NCI-H2107 (cell line): ENCODE measurements at regions not wholly inside any gene's neighbourhood (a gene's known extent, or its start where the extent isn't known, plus 50 kb on each side); places are given as distances from the start of the nearest gene placed in this dataset.
"Not testable (repeated sequence)": the region's sequence is repeated elsewhere in the genome, so short reads cannot be mapped to it uniquely, and the experiment has no call there.

ENCODE experiments used
- DNase-seq: peaks from one replicate; lab custom pipeline; 2025; lab: John Stamatoyannopoulos, UW

GRCh38 chr11:116666673-116667249 is 106.0 kb downstream of the BUD13 start:
- not testable (repeated sequence) for DNase-seq

DNA sequence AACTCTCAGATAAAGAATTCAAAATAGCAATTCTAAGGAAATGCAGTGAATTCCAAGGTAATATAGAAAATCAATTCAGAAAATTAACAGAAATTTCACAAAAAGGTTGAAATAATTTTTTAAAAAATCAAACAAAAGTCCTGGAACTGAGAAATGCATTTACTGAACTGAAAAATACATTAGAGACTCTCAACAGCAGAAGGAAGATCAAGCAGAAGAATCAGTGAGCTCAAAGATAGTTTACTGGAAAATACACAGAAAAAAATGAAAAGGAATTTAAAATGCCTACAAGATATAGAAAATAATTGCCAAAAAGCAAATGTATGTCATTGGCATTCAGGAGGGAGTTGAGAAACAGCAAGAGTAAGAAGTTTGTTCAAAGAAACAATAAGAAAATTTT is 107.3 kb downstream of the BUD13 start:
- DNase-seq, result no peak

GRCh38 chr11:116661056-116661455 is 111.7 kb downstream of the BUD13 start:
- no peak for DNase-seq

DNA sequence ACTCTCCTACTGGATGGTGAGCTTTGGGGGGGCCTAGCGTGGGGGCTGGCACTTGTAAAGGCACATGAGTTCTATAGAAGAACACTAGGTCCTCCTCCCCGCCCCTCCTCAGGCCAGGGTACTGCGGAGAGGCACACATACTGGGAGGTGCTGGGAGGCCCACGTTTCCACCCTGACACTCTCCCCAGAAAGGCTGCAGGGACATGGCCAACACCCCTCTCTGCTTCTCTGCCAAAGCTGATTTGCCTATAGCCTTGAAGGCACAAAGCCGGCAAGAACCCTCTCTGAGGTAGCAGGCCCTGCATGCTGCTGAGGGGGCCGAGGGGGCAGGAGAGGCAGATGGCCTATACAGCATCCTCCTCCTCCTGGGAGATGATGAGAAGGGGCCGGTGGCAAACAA is 112.8 kb downstream of the BUD13 start:
- DNase-seq, result no peak

DNA sequence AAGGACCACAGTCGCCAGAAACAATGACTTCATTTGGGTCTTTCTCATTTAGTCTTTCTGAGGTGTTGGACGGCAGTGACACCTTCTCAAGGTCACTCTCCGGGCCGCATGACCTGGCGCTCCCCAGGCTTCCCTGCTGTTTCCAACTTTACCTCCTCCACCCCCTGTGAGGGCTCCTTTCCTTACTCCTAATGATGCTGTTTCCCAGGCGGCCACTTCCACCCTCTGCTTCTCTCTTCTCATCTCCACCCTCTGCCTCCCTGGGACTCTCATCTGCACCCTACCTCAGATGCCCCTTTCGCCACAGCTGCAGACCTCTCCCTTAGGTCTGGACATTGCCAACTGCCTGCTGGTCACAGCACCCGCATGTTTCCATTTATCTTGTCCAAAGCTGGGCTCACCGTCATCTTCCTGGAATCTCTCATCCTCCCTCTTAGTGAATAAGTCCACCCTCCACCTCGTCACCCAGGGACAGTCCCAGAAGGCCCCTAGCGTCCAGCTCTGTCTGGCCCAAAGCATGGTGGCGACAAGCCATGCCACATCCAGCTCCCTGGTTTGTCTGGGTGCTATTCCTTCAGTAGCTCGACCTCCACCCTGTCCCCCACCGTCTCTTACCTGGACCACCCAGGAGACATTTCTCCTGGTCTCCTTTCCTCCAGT is 113.8 kb downstream of the BUD13 start:
- no peak for DNase-seq

DNA sequence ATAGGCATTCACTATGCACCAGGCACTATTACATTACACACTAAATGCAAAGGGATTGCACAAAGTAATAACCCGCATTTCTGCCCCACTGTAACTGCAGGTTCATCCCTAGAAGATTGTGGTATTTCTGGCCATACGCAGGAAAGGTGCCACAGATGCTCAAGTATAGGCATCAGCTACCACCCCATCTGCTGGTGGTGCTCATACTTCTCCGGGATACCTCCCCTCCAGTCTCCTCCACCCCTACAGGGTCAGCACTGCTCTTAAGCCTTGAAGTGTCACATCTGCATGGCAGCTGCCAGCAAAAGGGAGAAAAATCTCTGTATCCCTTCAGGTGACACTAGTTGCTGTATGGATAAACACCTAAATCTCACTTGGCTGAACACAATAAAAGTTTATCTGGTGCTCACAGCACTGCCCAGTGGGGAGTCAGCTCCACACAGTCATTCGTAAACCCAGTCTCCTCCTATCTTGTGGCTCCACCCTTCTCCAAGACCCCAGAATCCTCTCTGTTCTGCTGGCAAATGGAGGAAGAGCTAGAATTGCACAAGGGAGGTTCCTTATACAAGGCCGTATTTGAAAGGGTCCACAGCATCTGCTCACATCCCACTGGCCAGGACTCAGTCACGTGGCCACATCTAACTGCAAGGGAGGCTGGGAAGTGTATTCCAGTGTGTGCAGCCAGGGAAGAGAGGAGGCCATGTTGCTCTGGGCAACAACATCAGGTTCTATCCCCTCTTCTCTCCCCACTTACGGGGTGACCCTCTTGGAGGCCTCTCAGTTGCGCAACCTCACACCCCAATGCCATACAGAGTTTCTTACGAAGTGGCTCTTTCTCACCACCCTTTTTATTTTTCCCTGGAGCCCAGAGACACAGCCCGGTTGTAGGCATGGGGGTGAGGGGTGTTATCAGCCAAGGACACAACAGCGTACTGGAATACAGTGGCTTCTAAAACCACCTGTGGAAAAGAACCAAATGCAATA is 114.7 kb downstream of the BUD13 start:
- no peak for DNase-seq

DNA sequence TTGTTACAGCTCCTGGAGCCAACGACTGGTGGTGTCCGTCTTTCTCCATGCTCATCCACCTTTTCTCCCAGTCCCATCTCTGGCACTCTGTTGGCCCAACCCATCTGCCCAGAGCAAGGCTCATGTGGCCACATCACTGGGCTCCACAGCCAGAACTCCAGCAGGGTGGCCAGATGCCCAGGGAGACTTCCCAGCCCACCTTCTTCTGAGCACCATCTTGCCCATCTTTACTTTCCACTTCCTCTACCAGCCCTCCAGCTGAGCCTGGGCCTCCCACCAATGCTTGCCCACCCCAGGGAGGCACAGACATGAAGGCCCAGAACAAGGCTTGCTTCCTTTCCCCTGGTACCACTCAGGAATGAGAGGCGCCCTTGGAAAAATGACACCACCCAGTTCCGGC is 116.8 kb downstream of the BUD13 start:
- DNase-seq, result no peak

- DNase-seq, result no peak
These were observed 118.3 kb downstream of the BUD13 start for GRCh38 chr11:116654526-116654925.

DNA sequence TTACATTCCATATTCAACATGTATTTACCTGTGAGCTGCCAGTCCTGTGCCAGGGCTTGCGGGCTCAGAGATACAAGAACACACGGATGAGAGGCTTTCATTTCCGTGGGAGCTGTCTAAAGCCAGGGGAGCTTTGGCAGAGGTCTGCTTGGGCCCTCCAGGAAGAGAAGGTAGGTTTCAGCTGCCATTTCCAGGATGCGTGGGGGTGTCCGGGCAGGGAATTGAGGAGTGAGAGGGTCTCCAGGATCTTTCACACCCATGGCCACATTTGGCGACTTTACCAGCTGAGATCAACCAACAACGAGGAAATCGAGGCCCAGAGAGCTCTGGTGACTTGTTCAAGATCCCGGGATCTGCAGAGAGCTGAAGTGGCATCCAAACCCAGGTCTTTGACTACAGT is 119.6 kb downstream of the BUD13 start:
- no peak for DNase-seq

DNA sequence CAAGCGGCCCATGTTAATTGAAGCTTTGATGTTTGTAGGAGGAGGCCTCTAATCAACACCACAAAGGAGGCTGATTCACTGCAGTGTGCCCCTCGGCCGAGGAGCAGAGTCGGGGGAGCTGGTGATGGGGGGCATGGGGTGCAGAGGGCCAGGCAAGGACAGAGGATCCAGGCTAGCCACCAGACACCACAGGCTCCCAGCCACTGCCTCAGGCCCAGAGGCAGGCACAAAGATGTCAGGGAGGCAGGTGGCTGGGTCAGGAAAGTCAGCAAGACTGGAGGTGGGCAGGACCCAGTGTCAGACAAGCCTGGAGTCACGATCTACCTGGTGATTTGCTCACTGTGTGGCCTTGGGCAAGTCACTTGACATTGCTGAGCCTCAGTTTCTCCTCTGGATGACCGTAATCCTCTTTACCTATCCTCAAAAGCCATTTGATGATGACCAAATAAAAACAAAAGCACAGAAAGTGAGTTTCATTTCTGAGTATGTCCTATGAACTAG is 121.0 kb downstream of the BUD13 start:
- DNase-seq, result no peak

- DNase-seq, result no peak
These were observed 121.6 kb downstream of the BUD13 start for GRCh38 chr11:116651098-116651736.

- no peak for DNase-seq
These were observed 122.7 kb downstream of the BUD13 start for GRCh38 chr11:116650052-116650451.

GRCh38 chr11:116649268-116649667 is 123.5 kb downstream of the BUD13 start:
- no peak for DNase-seq

DNA sequence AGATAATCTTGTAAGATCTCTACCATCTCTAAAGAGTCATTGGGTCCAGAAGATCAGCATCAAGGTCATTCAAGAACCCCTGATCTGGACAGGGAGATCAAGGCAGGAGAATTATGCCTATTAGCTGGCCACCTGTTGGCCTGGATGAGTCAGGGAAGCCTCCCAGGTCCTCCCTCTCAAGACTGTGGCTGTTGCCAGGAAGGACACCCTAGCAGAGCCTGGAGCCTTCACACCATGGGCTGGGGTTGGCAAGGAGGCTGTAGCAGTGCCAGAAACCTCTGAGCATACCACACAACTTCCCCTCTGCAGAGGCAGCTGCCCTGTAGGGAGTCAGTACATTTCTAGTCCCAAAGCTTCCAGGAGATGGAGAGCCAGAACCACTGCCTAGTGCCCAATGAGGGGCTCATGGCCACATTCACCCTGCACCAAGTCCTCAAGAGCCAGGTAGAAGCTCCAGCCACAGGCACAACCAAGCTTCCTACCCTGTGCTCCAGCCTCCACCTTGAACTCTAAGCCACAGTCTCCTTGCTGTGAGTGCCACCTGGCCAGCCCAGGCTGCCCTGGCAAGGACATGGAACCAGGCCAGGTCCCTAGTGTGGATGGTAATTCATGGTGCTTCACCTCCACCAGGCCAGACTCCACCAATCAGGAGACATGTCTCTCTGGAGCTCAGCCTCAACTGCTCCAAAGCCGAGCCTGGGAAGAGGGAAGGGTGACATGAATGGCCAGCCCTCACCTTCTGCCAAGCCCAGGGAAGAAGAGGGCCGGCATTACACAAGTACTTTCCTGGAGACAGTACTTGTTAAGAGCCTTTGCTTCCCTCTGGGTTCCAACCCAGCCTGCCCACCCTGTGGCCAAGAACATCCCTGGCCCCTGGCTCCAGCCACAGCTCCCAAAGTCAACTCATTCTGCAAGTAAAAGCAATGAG is 124.3 kb downstream of the BUD13 start:
- DNase-seq, result no peak

DNA sequence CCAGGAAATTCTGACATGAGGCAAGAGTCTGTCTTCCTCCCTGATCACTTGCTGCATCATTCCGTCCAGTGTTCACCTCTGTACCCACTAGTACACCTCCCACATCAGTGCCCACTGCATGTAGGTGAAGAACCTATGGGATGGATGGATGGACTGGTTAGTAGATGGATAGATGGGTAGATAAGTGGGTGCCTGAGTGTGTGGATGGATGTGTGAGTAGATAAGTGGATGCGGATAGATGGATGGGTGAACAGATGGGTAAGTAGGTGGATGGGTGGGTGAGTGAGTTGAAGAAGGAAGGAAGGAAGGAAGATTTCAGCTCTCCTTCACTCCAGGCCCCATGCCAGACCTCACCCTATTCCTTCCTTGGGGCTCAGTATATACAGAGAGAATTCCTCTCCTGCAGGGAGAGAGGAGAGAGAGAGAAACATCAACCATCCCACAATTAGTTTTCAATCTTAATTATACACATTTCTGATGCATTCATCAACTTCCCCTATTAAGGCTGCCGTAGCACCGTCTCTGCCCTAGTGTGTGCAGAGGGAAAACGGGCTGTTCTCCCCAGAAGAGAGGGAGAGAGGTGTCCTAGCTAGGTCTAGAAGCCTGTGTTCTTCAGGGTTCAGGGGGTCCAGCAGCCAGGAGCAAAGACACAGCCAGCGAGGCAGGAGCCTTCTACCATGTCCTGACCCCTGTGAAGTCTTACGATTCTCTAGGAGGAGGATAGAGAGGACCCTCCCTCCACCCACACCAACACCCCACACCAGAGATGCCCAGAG is 125.3 kb downstream of the BUD13 start:
- no peak for DNase-seq

GRCh38 chr11:116646191-116646590 is 126.6 kb downstream of the BUD13 start:
- DNase-seq, result no peak

DNA sequence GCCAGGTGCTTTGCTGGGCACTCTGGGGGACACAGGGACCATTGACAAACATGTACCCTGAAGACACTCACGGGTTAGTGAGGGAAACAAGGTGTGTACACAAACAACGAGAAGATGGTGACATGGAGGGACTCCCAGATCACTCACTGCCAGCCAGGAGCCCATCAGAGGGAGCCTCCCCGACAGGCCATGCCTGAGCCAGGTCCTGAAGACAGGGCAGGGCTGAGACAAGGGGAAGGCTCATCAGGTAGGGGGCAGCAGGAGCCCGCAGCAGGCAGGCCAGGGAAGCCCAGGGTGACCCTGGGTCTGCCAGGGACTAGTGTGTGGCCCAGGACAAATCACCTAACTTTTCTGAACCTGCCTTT is 127.9 kb downstream of the BUD13 start:
- DNase-seq, result no peak

GRCh38 chr11:116644201-116644940 is 128.4 kb downstream of the BUD13 start:
- DNase-seq, result no peak

DNA sequence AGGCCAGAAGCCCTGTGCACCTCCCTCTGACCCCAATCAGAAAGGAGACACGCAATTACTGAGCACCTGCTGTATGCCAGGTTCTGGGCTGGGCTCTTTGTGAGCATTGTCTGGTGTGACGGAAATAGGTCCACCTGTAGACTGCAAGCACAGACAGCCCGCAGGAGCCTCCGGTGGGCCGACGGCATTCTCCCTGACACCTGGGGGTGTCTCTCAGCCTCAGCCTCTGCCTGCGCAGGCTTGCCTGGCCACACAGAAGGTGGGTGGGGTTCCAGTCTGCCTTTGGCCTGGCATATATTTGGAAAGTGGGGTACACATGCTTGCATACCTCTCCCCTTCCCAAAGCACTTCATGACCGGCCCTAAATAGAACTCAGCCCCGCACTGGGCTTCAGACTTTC is 129.3 kb downstream of the BUD13 start:
- no peak for DNase-seq

DNA sequence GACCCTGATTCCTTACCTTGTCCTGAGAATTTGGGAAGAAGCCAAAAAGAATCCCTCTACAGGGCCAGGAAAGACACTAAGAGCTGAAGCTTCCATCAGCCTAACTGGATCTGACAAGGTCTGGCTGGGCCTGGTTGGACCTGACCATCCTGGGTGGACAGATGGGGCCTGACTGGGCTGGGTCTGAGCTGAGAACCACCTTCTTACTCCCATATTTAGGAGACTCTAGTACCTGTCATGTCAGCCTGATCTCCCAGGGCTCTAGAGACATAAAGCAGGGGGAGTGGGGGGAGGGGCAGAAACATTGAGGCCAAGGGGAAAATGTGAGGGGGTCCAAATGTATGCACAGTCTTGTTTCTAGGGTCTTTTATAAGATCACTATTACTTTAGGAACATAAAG is 129.9 kb downstream of the BUD13 start:
- DNase-seq, result no peak
